Type B pancreatic cell (in vitro differentiated cells): ENCODE measurements at regions not wholly inside any gene's neighbourhood (a gene's known extent, or its start where the extent isn't known, plus 50 kb on each side); places are given as distances from the start of the nearest gene placed in this dataset.
"Not testable (repeated sequence)": the region's sequence is repeated elsewhere in the genome, so short reads cannot be mapped to it uniquely, and the experiment has no call there.

ENCODE experiments used
- DNase-seq: peaks from one replicate; pipeline ENCODE4 v3.0.0; 2021; ENCODE audit warnings: mixed read lengths; ENCODE audit not compliant: unreplicated experiment; ENCODE audit errors: extremely low spot score
- H3K27ac Mint-ChIP-seq: 2 replicates; pipeline ENCODE4 v1.8.0; 2021; ENCODE audit warnings: mild to moderate bottlenecking, mixed read lengths
- H3K27me3 Mint-ChIP-seq: 2 replicates; pipeline ENCODE4 v1.8.0; 2021; ENCODE audit warnings: mixed read lengths
- H3K36me3 Mint-ChIP-seq: 2 replicates; pipeline ENCODE4 v1.8.0; 2021; ENCODE audit warnings: mixed read lengths
- H3K4me1 Mint-ChIP-seq: one replicate; pipeline ENCODE4 v1.8.0; 2021; ENCODE audit warnings: mixed read lengths; ENCODE audit not compliant: unreplicated experiment
- H3K4me3 Mint-ChIP-seq: 2 replicates; pipeline ENCODE4 v1.8.0; 2021; ENCODE audit warnings: mild to moderate bottlenecking, mixed read lengths
- H3K9me3 Mint-ChIP-seq: 2 replicates; pipeline ENCODE4 v1.8.0; 2021; ENCODE audit warnings: mixed read lengths
- TF ChIP-seq, protein P1 (sequence below): fragments of 200-600 bp; sonication (generic); conservative IDR thresholded peaks from 2 replicates; pipeline ENCODE4 v1.5.0; 2021; ENCODE audit warnings: antibody characterized with exemption, mild to moderate bottlenecking

DNA sequence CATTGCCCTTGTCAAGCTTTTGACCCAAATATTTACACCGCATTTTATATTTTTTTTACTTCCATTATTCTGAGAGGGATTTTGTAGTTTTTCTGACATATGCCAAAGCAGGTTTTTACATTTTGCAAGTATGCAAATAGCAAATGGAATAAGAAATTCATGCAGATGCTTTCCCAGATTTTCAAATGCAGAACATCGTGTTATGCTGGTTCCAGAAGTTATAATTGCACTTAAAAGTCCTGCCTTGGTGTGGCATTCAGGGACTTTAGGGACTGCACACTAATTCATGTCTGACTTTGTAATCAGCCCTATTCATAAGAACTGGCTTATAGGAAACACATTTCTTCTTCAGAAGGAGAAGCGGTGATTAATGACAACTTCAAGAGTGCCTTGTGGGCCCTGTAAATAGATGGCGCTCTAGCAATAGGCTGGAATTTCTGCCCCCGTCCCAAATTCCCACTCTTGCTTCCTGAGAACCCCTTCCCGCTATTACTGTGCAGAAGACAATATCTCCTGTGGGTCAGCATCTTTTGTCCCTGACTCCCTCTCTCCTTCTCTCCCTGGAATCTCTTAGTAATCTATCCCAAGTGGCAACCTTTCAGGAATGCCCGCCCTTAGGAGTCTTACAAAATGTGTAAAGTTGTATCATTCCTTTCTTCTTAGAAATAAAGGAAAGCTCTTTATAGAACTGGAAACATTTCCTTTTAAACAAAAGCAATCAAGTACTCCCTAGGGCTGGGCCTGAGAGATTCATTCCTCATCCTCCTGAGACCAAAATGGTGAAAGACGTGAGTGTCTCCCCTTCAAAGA, 264.0 kb downstream of the INHBA start:
- Mint-ChIP-seq H3K27ac (no peak overlapping the region), H3K36me3 (no peaks in the 10 kb centered on the region), H3K27me3 (no peaks in the 10 kb centered on the region), H3K4me3 (no peak overlapping the region), H3K4me1 (peaks cover 11% of the 10 kb centered on the region), H3K9me3 (peaks cover 8% of the 10 kb centered on the region)
- DNase-seq, result no peak
- TF ChIP-seq, protein P1, sequence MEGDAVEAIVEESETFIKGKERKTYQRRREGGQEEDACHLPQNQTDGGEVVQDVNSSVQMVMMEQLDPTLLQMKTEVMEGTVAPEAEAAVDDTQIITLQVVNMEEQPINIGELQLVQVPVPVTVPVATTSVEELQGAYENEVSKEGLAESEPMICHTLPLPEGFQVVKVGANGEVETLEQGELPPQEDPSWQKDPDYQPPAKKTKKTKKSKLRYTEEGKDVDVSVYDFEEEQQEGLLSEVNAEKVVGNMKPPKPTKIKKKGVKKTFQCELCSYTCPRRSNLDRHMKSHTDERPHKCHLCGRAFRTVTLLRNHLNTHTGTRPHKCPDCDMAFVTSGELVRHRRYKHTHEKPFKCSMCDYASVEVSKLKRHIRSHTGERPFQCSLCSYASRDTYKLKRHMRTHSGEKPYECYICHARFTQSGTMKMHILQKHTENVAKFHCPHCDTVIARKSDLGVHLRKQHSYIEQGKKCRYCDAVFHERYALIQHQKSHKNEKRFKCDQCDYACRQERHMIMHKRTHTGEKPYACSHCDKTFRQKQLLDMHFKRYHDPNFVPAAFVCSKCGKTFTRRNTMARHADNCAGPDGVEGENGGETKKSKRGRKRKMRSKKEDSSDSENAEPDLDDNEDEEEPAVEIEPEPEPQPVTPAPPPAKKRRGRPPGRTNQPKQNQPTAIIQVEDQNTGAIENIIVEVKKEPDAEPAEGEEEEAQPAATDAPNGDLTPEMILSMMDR, result no peak

DNA sequence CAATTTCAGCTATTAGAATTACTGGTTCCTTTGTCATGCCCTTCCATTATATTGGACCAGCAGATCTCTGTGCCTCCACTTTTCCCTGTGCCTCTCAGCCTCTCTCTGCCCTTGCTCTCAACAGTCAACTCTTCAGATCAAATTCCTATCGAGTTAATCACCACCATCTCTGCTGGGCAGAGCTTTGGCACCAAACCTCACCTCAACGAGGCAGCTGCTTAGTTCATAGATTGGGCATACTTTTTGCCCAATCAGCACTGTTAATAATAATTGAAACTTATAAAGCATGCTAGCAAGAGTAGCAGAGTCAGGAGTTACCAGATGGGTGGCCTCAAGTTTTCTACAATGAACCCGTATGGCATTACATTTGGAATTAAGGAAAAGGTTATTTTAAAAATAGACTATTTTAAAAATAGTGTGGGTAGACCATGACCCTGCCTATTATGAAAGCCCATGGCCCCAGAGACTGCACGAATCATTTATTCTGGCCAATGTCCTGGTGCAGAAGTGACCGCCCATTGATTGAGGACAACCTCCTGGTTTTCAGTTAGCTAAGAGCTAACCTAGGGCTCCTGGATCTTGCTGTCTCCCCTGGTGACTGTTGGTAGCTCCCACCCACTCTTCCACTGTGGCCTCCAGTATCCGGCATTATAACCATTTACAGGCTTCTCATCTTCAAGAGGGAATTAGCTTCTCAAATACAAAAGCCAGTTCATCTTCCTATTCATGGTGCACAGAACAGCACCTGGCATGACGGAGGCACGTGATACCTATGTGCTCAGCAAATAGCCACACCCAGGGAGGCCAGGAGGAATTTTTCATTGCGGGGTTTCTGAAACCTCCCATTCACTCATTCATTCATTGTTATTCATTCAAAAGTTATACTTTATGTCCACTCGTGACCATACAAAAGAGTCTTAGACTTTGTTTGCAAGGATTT, 265.4 kb downstream of the INHBA start:
- no peak overlapping the region for H3K27ac Mint-ChIP-seq
- no peaks in the 10 kb centered on the region for H3K36me3 Mint-ChIP-seq
- peaks cover 8% of the 10 kb centered on the region for H3K9me3 Mint-ChIP-seq
- no peak for DNase-seq
- no peak overlapping the region for H3K4me3 Mint-ChIP-seq
- H3K4me1 Mint-ChIP-seq, result peaks cover 11% of the 10 kb centered on the region
- TF ChIP-seq, protein P1, result no peak
- H3K27me3 Mint-ChIP-seq, result no peaks in the 10 kb centered on the region

DNA sequence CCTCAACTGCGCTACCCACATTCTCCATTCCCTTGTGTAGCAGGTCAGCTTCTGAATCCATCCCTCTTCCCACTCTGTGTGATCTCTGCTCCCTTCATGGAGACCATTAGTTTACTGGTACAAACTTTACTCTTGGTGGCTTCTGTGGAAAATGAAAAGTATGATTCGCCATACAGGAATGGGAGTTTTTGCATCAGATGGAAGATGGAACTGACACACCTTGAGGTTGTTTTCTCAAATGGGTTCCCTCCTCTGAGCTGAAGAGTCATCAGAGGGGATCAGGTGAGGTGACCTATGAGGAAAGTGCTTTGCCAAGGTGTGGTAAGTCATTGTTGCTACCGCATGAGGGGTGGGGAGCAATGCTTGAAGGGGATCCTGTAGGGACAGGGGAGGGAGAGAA, 266.8 kb downstream of the INHBA start:
- Mint-ChIP-seq H3K36me3 (no peaks in the 10 kb centered on the region), H3K27me3 (no peaks in the 10 kb centered on the region), H3K4me3 (no peak overlapping the region), H3K9me3 (peaks cover 4% of the 10 kb centered on the region), H3K4me1 (peaks cover 11% of the 10 kb centered on the region), H3K27ac (peak overlapping the region; percentile 39)
- no peak for DNase-seq
- TF ChIP-seq, protein P1, result no peak

DNA sequence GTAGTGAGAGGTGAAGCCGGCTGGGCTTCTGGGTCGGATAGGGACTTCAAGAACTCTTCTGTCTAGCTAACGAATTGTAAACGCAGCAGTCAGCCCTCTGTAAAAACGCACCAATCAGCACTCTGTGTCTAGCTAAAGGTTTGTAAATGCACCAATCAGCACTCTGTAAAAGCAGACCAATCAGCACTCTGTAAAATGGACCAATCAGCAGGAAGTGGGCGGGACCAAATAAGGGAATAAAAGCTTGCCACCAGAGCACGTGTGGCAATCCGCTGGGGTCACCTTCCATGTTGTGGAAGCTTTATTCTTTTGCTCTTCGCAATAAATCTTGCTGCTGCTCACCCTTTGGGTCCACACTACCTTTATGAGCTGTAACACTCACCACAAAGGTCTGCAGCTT, 267.9 kb downstream of the INHBA start:
- not testable (repeated sequence) for H3K27ac Mint-ChIP-seq, DNase-seq, H3K36me3 Mint-ChIP-seq, H3K4me3 Mint-ChIP-seq, H3K27me3 Mint-ChIP-seq
- H3K4me1 Mint-ChIP-seq, result peaks cover 11% of the 10 kb centered on the region
- peaks cover 12% of the 10 kb centered on the region for H3K9me3 Mint-ChIP-seq

DNA sequence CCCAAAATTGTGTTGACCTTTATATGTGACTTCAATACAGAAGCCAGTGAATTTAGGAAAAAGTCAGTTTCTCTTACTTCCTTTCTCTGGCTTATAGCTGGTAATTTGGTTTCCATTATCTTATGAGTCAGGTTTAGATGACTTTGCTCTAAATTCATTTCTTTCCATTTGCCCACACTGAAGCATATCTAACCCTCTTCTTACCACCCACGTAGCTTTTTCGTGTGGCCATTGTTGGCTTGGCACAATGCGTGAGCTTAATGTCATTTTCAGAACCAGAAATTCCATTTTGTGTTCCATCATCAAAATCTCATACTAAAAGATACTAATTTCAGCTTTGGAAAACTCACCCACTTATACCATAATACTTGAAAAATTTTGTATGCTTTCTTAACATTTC, 271.2 kb downstream of the INHBA start:
- no peak overlapping the region for H3K4me3 Mint-ChIP-seq
- peaks cover 4% of the 10 kb centered on the region for H3K4me1 Mint-ChIP-seq
- TF ChIP-seq, protein P1, result no peak
- no peak overlapping the region for H3K27ac Mint-ChIP-seq
- no peak for DNase-seq
- peaks cover 14% of the 10 kb centered on the region for H3K9me3 Mint-ChIP-seq
- no peaks in the 10 kb centered on the region for H3K36me3 Mint-ChIP-seq
- no peaks in the 10 kb centered on the region for H3K27me3 Mint-ChIP-seq

DNA sequence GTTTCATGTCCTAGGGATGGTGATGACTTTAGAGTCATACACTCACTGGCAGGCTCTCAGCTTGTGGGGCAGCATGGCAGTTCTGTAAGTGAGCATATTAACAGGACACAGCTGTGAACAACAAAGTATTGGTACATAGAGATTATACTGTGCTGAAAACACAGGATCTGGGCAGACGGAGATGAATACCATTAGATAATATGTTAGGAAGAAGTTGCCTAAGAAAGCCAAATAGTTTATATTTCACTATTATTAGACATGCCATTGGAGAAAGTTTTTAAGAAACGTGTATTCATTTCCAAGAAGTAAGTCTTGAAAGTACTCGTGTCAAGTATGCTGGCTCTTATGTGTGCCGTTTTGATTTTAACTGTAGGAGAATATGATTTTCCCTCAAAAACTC, 274.5 kb downstream of the INHBA start:
- Mint-ChIP-seq H3K4me3 (no peak overlapping the region), H3K4me1 (no peaks in the 10 kb centered on the region), H3K27me3 (no peaks in the 10 kb centered on the region), H3K36me3 (no peaks in the 10 kb centered on the region), H3K27ac (no peak overlapping the region), H3K9me3 (peaks cover 10% of the 10 kb centered on the region)
- DNase-seq, result no peak
- TF ChIP-seq, protein P1, result no peak
